ENCODE measurements at regions not wholly inside any gene's neighbourhood (a gene's known extent, or its start where the extent isn't known, plus 50 kb on each side); places are given as distances from the start of the nearest gene placed in this dataset.

DNA sequence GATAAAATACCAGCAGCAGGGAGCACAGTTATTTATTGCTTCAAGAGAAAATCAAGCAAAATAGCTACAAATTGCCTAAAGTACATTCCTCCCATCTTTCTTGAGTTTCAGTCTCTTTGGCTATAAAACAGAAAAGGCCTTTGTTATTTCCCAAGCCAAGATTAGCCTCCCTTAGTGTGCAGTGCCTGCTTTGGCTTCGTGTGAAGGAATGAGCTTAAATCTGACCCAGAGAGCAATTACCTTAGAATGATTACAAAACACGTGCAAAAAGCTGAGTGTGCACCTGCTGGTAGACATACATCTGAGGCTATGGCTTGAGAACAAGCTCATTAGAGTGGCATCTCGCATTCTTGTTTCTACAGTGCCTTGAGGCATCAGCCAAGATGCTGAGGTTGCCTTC lies 250.8 kb downstream of the C4orf33 start:
- DNase-seq (ENCODE audit: low read depth, low spot score) = no peak

DNA sequence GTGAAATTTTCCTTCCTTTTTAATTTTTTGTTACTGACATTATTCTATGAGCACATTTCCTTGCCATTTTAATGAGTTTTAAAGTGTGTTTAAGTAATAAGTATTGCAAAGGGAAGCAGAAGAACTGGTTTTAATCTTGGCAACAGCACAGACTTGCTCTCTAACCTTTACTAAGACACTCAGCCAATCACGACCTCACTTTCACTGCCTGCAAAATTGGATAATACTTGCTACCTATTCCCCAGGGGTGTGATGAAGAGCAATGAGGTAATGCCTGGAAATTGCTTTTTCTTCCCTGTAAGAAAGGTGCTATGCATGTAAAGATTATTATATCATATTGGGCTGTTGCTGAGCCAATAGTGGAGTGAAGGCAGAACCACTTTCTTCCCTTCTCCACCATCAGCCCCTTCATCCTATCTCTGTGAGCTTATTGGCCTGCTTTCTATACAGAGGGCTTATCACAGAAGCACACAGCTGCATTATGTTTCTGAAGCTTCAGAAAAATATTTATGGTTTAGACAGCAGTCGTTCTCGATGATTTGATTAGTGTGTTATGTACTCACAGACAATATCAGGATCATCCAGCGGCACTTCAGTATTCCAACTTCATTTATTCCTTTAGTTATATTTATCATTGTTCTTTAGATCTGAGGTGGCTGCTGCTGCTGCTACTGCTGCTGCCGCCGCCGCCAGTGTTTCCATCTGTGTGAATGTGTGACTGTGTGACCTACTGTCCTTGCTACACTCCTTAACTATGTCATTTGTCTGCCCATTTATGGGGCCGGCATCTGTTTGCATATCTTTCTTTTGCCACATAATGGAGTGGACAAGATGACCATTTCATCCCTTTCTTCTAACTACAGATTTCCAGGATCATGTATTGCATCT lies 255.1 kb downstream of the C4orf33 start:
- DNase-seq (ENCODE audit: low read depth, low spot score) = no peak

DNA sequence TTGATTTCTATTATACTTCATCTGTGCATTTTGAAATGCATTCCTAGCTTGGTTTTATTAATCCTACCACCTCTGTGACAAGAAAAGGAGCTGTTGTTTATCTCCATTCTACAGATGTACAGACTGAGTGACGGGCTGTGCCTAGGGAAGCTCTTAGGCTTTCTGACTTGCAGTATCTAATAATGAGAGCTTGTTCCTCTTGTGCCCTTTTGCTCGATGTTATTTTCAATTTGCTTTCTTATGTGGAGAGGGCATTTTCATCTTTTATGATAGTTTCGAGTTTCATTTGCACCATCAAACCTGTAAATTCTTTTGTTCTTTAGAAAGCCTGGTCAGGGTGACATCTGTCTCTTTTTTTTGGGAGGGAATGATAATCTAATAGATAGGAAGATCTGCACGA lies 256.5 kb downstream of the C4orf33 start:
- no peak for DNase-seq (ENCODE audit: low read depth, low spot score)

DNA sequence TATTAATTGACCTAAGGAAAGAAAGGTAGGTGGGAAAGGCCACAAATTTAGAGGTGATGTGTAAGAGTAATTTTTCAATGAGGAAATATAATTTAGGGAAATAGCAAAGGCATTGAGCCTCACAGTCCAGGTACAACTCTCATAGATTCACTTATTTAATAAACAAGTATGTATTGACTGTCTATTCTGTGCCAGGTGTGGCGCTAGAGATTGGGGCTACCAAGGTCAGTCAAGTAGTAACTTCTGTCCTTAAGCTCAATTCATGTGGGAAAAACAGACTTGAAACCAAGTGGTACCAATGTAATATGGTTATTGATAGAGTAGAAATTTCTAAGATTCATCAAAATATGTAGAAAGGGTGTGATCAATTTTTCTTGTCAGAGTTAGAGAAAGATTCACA lies 257.5 kb downstream of the C4orf33 start:
- DNase-seq (ENCODE audit: low read depth, low spot score) = no peak

DNA sequence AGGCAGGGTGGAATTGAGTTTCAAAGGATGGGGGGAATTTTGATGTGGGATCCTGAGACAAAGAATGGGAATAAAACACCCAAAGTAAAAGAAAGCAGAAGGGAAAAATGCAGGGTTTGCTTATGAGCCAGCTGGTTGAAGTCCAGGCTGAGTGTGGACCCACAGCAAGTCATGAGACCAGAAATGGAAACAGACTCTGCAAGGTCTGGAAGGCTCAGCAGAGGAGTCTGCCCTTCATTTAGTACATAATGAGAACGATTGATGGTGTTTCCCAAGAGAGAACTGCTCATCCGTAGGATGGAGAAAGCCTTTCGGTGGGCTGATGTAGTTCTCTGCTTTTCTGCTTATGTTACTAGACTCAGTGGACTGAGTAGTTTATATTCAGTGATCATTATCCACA lies 259.1 kb downstream of the C4orf33 start:
- DNase-seq (ENCODE audit: low read depth, low spot score) = no peak

DNA sequence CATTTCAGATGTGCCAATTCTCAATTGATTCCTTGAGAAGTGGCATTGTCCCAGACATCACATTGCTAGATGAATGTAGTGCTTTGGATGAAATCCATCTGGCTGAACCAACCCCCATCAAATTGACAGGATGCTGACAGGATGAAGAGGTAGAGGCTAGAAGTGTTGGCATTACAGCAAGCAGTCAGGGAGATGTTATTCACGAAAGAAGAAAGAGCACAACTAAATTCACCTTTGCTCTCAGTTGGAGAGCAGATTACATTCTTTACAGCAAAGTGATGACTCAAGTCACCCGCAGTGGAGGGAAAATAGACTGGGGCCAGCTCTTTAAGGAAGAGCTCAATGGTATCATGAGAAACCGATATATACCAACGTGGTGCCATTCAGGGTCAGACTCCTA lies 259.6 kb downstream of the C4orf33 start:
- DNase-seq (ENCODE audit: low read depth, low spot score) = no peak

DNA sequence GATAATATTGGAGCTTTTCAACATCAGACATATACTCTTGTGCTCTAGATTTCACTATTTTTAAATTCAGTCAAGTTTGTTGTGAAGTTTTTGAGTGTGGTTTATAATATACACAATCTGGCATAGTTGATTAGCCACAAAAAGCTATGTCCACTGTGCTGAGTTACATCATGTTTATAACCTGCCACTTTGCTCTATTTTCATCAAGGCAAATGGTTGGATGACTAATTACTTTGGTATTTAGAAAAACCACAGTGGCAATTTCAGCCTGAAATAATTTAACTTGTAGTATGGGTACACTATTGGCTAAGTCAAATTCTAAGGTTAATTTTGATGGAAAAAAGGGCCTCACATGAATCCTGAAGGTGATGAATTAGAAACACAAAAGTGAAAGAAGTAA lies 262.6 kb downstream of the C4orf33 start:
- no peak for DNase-seq (ENCODE audit: low read depth, low spot score)

DNA sequence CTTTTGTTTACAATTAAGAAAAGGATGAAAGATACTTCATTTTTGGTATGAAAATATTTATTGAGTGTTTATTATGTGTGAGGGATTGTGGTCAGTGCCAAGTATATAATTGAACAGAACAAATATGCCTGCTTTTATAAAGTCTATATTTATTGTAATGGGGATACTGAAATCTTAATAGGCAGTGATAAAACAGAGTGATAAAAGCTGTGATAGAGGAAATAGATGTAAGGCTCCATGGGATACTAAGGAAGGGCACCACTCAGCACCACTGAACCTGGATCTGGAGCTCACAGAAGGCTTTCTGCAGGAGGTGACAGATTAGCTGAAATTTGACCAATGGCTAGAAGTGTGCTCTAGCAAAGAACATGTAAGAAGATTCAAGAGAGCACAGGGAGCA lies 263.5 kb downstream of the C4orf33 start:
- DNase-seq (ENCODE audit: low read depth, low spot score) = no peak

DNA sequence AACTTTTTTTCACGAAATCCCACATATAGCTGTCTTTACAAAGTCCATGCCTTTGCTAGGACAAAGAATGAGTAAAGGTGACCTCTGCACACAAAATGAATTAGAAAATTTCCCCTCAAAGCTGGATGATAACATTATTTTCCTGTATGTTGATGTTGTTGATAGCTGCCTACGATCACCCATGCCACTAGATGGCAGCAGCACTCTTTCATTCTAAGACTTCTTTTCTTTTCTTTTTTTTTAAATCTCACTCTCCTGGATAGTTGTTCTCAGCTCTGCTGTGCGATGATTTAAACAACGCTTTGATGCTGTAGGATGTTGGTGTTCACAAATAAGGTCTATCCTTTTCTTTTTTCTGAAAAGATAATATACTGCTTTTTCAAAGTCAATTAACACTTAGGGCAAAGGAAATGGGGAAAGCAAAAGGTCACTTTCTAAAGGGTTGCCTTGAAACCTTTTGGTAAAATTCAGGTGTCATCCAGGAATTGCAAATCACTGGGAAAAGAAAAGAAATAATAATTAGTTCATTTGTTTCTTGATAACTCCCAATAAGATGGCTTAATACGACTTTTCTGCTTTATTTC lies 266.8 kb downstream of the C4orf33 start:
- DNase-seq (ENCODE audit: low read depth, low spot score) = peak; percentile 20

DNA sequence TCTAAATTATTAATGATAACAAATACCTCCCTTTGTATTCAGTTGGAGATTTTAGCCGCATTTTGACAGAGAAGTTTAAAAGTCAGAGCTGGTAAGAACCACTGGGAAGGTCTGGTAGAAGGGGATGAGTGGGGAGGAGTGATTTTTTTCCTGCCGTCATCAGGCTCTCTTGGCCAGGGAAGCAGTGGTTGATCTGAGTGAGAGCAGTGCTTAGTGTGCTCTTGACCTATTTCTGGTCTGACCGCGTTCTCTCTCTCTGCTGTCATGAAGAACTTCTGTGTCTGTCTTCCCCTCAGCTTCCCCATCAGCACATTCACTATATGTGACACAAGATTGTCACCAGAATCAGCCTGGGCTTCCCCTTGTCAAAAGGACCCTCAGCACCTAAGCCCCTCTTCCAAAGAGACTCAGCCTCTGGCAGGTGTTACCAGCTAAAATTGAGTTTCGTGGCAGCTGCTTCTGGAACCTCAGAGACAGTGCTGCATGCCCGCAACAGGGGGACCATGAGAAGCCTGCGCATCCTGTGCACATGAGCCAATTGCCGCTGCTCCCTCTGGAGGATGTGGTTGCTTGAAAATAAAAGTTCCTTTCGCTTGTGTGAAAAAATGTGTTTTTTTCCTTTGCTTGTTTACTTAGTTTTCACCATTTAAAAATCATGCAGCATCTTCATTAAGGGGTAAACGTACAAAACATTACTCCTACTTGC lies 268.9 kb downstream of the C4orf33 start:
- DNase-seq (ENCODE audit: low read depth, low spot score) = no peak

DNA sequence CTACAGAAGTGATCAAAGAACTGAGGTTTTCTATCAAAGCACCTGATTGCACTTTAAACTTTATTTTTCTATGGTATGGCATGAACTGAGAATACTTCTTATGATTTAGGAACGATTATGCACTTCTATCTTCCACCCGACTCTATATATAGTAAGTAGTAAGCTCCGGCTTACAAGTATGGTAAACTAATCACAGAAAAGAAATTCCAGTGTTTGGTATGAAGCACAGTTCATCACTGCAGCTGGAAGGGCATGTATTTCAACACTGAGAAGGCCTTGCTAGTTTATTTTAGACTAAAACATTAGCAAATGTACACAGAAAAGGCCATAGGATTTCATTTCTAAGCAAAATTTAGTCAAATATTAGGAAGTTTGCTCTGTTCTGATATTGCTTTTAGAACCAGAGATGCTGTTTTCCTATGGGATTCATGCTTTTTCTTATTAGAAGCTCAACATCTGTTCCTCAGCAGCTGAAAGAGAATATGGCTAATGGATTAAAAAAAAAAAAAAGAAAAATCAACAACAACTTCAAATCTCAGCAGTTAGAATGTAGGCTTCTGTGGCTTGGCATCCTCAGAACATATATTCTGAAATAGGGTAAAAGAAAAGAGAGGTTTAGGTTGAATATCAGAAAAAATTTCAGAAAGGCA lies 273.5 kb downstream of the C4orf33 start:
- DNase-seq (ENCODE audit: low read depth, low spot score) = no peak

DNA sequence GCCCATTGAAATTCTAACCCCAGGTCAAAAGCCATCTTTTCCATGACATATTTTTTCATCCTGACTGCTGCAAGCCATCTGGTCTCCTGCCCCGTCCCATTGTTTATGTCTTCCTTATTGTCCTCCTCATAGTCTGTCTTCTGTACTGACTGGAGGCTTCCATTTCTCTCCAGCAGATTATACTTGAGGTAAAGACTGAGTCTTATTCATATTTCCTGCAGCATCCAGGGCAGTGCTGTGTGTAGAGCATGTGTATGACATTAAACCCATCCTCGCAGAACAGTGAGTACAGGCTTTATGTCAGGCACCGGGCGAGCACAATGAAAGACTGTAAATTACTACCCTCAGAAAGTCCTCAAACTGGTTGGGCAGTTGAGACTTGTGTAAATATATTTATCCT lies 275.1 kb downstream of the C4orf33 start:
- DNase-seq (ENCODE audit: low read depth, low spot score) = no peak

DNA sequence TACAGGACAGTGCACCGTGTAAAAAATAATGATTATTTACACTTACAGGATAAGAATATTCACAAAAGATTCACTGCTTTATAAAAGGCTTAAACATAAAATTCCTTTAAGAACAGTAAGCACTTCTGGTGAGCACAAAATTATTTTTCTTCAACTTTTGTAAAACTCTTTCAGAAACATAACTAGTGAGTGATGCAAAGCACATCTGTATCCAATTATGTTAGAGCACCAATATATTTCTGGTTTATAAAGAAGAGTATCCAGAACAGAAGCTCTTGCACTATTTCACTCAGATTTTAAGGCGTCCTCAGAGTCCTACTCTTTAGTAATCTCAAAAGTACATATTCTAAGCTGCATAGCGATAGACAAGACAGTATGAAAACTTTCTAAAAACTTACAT lies 276.0 kb downstream of the C4orf33 start:
- DNase-seq (ENCODE audit: low read depth, low spot score) = no peak

DNA sequence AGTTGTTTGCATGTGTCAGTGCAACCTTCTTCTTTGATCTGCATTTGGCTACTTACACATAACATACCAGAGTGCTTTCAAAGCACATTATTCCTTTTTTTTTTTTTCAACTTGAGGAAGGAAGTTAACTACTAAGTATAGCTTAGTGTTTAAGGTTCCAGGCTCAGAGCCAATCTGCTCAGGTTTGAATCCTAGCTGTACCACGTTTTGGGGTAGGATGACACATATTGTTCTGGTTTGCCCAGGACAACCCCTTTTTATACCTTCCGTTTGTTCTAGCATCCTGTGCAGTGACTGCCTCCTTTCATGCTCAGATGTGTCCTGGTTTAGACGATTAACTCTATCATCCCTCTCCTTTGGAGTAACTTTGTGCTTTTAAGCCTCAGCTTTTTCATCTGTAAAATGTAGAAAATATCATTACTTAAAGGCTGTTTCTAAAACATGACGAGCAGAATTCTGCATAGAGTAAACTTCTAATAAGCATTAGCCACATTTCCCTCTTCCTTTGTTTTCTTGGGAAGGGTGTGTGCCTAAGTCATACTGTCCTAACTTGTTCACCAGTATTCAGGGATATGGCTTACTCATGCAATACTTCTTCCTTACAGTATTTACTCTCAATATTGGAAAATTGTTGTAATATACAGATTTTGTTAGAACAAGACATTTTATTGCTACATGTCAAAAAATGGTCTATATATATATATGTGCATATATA lies 281.3 kb downstream of the C4orf33 start:
- DNase-seq (ENCODE audit: low read depth, low spot score) = no peak

DNA sequence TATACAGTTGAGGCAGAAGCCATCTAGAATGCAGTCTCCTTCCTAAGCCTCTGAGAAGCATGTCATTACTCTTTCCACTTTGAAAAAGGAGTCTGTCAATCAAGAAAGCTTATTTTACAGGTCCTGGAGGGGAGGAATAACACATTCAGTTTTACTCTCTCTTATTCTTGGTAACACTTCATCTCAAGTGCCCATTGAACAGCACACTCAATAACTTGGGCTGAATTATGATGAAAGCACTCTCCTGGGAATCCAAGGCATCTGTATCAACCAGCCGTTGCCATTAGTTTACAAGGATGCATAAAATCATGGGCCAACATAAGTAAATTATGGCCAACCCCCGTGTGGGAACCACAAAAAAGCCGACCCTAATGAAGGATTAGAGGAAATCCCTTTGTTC lies 282.4 kb downstream of the C4orf33 start:
- no peak for DNase-seq (ENCODE audit: low read depth, low spot score)

DNA sequence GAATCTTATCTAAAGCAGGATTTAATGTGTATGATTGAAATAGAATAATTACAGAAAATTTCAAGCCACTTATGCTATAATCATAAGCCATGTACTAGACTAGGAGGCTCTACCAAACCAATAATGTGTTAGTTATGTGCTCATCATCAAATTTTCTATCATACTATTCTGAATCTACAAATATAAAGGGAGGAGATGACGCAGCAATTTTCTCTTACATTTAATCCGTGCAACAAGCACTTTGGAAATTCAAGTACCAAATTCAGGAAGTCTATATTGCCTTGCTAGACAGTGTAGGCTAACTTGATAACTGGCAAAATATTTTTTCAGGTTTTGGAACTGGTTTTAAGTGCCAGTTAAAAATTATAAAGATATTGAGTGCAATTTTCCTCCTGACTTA lies 283.5 kb downstream of the C4orf33 start:
- DNase-seq (ENCODE audit: low read depth, low spot score) = no peak

DNA sequence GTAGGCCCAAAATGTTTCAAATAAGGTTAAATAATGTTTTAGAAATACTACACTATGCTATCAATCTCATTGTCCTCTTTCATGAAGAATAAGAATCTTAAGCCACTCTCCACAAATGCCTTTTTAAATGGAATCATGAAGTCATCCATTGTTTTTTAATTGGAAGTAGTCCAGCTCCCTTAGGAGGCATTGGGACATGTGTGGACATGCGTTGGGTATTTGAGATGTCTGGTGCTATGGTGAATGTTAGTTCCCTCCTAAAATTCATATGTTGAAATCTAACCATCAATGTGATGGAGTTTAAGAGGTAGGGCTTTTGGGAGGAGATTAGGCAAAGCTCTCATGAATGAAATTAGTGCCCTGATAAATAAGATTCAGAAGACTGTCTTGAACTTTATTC lies 289.0 kb downstream of the C4orf33 start:
- no peak for DNase-seq (ENCODE audit: low read depth, low spot score)

DNA sequence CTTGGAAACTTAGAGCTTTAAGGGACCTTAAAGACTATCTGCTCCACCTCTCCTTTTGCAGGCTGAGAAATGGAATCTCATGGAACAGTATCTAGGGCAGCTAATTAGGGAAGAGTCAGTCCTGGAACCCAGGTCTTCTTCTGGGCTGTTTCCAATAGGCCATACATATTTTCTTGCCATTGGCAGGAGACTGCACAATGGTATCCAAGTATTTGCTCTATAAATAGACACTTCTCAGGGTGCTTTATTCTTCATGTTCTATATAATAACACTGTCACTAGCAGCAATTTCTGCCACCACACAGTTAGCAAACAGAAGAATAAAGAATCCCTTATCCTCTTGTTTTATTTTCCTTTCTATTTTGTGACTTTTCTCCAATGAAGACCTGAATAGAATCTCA lies 291.7 kb downstream of the C4orf33 start:
- no peak for DNase-seq (ENCODE audit: low read depth, low spot score)

DNA sequence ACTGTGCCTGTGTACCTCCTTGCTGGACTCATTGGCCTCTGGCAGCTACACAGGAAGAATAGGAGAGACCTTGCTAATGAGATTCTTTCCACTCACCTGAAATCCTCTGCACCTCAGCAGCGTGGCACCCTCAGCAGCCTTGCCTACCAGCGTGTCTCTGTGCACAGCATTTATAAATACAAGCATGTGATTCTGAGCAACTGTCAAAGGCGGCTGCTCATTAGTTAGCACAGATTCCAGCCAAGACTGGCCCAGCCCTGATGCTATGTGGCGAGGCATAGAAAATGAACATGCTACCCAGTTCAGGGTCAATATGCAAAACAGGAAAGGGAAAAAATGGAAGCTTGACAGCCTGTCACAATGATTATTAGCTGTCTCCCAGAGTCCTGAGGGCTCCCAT lies 298.0 kb downstream of the C4orf33 start:
- no peak for DNase-seq (ENCODE audit: low read depth, low spot score)

DNA sequence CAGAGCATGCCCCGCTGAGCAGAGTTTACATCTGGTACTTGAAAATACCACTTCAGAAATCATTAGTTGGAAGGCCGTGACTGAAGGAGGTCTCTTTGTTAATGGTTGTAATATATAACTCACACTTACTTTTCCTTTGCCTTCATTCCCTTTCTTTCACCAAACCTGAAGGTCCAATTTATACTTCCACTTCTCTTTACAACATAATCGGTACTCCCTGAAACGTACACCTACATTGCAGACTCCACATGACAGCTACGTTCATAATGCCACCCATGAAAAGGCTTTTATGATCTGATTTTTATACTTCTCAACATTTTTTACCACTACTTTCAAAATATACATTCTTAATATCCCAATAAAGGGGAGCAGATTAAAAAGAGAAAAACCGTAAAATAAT lies 298.7 kb downstream of the C4orf33 start:
- no peak for DNase-seq (ENCODE audit: low read depth, low spot score)

DNA sequence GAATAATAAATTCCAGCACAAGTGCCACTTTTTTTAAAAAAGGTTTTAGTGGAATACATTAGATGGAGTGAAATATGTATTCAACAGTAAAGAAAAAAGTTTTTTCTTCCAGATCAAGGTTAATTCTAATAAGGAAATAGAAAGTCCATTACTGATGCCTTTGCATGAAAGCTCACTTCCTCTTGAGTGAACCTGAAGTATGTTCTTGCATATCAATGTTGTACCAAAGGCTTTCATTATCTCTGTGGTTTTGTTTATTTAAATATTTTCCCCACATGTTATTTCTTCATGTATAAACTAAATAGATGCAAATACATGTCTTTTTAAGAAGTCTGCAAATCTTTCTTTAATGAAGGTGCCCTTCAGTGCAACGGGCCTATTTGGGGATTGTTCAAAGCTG lies 307.9 kb downstream of the C4orf33 start:
- no peak for DNase-seq (ENCODE audit: low read depth, low spot score)

DNA sequence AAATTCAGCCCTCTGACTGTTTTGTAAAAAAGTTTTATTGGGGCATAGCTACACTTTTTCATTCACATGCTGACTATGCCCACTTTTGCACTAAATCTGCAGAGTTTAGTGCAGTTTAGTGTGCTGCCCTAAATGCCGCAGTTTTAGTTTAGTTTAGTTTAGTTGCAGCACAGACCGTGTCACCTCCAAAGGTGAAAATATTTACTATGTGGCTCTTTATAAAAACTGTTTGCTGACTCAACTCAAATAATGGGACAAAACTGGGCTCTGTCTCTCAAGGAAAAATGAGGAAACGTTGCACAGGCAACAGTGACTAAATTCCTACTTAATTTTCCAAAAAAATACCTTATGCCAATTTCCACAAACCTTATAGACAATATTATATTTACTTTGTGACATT lies 314.2 kb downstream of the C4orf33 start:
- no peak for DNase-seq (ENCODE audit: low read depth, low spot score)

Data from ELF-1 (cell line).